NCI-H345 (cell line): ENCODE measurements at regions not wholly inside any gene's neighbourhood (a gene's known extent, or its start where the extent isn't known, plus 50 kb on each side); places are given as distances from the start of the nearest gene placed in this dataset.
"Not testable (repeated sequence)": the region's sequence is repeated elsewhere in the genome, so short reads cannot be mapped to it uniquely, and the experiment has no call there.

Experiments
- DNase-seq: peaks from one replicate; lab custom pipeline; 2025; lab: John Stamatoyannopoulos, UW

DNA sequence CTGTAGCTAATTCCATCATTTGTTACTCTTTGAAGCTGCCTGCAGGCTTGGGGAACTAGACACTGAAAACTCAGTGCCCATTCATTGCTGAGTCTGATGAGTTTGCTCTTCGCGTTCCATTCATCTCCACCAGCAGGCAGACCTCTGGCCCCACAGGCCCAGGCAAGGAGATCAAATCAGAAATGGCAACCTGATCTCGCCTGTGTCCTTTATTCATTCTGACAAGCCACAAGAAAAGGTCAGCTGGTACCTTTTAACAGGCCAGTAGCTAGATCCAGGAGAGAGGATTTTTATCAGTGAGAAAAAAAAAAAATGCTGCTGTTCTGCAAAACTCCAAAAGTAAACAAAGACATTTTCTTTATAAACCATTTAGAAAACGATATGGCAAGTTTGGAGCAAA is 742.5 kb downstream of the ETS1 start:
- DNase-seq = peak; percentile 13

DNA sequence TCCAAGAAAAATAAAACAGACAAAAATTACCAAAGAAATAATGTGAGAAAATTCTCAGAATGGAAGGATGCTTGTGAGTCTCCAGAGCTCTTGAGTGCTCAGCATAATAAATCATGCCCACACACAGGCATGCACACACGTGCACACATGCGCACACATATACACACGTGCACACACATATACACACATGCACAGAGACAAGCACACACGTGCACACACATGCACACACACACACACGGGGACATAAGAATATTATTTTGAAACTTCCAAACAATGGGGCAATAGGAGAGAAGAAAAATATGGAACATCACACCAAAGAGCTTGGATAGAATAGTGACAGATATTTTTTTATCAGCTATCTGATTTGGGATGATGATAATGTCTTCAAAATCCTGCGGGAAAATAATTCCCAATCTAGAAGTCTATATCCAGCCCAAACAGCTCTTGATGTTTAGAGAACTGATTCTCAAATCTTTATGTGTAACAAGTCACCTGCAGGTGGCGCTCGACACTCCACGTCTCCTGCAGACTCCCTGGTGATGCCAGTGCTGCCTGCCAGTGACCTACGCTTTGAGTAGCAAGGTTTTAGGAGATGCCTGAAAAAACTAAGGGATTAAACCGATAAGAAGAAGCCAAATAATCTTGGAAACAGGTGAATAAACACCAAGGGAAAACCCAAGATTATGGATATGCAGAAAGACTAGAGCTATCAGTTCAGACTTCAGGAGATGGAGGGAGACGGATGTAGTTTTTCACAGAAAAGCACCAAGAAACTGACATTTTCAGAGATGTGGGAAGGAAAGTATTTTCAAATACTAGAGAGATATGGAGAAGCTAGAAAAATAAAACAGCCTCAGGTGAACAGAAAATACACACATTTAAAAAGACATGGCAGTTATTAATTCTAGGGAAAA is 743.6 kb downstream of the ETS1 start:
- peak; percentile 85 for DNase-seq

DNA sequence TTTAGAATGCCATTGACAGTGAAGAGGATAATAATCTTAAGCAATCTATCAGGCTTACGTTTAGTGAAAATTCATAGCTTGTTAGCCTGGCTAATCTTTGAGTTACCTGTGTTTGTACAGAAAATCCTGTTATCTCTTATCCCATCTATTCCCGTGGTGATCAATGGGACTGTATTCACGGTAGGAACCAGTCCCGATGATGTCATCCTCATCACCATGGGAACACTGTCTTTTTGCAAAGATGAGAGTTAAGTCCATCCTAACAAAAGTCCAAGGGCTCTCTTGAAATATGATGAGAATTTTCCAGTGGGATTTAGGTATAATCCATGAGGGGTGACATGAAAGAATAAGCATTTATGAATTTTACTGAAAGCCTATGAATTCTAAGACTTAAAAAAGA is 762.2 kb downstream of the ETS1 start:
- DNase-seq = no peak

DNA sequence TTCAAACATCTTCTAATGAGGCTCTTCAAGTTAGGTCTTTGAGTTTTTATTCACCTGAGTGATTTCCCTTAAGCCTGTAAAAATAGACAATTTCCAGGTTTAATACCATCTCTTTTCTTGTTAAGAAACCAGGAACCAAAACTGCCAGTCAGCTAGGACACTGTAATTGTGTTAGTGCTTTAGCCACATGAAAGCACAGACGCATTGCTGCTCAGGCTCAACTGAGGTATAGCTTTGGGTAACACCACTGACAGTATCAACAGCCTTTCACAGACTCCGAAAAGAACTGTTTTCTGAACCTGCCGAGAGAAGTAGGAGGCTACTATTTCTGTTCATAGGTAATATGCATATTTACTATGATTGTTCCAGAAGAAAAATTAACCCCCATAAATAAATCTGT is 768.7 kb downstream of the ETS1 start:
- DNase-seq = no peak

DNA sequence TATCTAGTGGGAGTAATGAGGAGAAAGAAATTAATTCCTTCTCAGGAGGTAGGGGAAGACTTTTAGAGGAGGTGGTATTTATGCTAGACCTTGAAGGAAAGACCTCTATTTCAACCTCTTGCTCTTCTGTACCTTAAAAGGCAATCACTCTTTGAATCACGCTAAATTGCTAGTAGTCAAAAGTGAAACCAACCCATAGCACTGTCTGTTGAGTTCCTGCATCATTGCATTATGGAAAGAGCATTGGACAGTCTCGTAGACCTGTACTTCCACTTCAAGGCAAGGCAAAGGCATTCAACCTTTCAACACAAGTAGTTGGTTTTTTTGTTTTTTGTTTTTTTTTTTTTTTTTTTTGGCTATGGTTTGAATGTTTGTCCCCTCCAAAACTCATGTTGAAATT is 770.4 kb downstream of the ETS1 start:
- DNase-seq = no peak

DNA sequence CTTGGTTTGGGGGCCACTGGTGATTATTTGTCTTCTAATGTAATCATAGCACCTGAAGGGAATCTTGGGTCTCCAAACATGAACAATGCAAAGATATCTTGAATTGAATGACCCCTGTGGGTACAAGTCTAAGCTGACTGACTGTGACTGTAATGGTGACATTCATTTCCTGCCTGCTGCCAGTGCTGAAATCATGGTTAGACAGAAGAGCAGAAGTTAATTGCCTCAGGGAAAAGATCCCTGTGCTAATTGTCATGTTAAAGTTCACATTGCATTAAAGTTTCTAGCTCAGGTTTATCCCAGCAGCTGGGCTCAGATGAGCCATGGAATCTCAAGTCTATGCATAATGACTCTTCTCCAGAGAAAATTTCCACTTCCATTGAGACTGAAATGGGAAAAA is 772.0 kb downstream of the ETS1 start:
- no peak for DNase-seq

DNA sequence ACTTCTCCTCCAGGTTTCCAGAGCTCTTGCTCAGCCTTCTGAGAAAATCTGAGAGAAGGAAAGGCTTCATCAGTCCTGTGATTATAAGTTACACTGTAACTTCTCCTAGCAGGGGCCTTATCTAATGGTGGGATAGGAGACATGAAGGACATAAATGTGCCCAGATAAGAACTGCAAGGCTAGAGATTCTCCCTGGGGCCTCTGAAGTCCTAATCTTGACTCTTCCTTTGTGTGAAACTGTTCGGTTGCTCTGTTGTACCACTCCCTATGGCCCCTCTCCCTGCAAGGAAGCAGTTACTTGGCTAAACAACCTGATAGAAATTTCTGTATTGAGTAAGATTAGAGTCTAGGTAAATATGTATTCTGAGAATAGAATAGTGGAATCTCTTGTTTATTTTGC is 780.9 kb downstream of the ETS1 start:
- no peak for DNase-seq

DNA sequence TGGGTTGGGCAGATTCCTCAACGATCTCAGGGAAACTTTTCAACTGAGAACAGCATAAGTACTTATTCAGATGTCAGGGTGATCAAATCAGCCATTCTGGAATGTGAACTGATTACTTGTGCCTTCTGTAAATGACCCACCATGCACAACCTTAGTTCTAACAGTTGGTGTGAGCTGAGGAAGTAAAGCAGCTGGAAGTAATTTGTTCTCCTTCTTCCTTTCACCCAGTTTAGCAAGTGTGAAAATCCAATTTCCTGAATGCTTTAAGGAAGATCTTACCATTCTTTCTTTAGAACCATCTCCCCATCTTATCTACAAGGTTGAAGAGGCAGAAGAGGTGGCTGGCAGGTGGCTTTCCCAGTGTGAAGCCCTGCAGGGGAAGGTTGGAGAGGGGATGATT is 781.6 kb downstream of the ETS1 start:
- no peak for DNase-seq

DNA sequence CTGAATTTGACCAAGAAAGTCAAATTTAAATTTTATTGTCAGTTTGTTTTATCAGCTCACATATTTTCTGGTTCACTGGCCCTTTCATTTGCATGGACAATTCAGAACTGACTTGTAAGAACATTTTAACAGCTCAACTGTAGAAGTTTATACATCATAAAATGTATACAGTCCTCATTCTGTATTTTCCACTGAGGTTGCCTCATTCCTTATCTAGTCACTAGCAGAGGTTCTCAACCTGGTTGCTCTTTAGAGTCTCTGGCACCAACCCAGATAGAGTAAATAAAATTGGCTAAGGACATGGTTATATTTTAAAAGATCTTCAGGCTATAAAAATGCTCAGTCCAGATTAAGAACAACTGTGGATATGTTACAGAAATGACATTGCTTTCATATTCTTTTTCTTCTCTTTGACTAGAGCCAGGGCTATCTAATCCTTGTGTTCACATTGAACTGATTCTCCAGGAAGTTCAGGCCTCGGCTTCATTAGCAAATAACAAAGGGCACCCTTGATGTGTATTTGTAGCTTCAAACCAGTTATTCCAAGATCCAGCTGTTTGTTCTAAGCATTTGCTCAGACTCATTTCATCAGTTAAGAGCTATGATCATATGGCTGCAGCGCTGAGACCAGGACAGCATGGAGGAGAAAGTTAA is 782.5 kb downstream of the ETS1 start:
- DNase-seq = peak; percentile 4

DNA sequence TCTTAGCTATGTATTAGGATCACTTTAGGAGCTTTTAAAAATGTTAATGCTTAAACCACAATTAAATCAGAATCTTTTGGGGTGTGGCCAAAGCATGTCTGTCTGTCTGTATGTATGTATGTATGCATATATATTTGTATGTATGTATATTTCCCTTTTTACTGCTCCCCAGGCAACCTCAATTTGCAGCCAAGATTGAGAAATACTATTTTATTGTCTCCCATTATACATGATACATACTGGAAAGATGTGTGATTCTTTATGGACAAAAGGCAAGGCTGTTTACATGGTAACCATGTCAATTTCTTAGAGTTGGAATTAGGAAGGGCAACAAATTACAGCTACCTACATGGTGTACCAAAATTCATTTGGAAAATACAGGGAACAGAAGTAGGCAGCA is 783.6 kb downstream of the ETS1 start:
- DNase-seq = no peak

DNA sequence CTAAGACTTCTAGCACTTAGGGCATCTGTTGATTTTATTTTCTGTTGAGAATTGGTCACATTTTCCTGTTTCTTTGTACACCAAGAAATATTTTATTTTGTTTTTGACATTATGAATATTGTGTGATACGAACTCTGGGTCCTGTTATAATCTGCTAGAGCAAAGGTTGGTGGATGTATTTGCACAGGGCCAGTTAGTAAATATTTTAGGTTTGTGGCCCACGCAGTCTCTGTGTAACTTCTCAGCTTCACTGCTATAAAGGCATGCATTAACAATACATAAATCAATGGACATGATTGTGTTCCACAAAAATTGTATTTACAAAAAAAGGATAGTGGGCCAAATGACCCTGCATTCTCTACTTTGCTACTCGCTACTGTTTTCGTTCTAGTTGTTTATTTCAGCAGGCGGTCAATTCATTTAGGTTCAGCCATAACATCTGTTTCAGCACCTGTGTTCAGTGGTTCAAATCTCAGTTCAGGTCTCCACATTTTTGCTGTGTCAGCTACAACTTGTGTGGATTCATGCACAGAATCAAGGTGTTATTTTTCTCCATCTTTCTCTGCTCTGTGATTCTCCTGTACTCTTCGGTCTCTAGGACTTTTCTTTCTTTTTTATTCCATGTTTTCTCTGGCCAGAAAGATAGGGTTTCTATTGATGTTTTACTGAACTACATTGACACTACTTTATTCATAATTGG is 786.2 kb downstream of the ETS1 start:
- DNase-seq = no peak

DNA sequence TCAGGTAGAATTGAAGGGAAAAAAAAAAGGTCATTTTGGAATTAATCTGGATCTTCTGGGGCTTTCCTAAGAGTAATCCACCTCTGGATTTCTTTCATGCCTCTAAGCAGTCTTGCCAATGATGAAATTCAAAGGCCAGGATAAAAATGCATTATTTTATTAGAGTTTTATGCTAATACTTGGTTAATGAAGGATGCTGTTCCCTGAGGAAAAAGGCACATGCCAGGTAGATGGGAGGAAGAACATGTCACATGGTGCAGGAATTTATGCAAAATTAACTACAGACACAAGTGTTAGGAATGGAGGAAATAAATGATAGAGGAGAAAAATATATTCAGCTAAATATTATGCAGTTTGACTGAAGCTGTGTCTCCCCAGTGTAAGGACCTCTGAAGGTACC is 792.0 kb downstream of the ETS1 start:
- DNase-seq = no peak

DNA sequence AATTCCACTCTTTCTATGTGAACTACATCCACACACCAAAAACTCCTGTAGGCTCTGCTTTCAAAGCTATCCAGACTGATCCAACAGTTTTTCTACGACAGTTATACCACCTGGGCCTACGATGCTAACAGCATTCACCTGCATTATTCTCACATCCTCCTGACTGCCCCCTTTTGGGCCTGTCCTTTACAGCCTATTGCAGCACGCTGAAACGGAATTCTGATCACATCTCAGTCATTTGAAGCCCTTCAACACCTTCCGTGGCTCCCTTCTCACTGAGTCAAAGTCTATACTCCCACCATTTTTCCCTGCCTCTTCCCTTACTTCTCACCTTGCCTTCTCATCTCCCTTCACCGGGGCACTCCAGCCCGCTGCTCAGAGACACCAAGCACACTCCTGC is 791.3 kb upstream of the KIRREL3 start:
- DNase-seq = no peak

DNA sequence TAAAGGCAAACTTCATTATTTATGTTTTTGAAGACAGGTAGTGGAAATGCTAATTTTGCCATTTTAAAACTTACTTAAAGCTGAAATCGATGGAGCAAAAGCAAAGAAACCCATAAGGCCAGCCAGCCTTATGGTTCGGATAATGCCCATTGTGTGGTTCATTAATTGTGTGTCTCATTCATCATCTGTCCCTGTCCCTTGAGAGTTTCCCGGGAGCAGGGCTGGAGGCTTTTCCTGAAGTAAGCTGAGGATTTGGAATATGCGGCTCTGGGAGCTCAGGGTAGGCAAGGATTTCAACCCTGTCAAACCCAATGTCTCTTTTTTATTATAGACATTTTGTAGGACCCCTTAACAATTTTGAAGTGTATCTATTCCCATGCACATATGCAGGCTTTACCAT is 790.0 kb upstream of the KIRREL3 start:
- DNase-seq = no peak

DNA sequence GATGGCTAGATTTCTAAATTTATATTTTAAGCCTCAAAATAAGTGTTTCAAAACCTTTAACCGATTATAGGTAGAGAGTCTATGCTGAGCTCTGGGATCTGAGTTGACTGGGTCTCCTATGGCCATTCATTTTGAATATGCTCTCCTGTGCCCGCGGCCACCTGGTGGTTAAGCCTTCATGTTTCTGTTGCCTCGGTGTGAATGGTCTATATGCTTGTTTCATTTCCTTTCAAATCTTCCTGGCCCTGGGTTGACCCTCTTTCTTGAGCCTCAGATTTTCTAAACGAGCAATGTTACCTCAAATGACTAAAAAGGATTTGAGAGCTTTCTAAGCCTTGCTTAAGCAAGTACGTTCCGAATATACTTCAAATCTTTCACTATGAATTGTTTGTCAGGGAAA is 789.4 kb upstream of the KIRREL3 start:
- peak; percentile 35 for DNase-seq

DNA sequence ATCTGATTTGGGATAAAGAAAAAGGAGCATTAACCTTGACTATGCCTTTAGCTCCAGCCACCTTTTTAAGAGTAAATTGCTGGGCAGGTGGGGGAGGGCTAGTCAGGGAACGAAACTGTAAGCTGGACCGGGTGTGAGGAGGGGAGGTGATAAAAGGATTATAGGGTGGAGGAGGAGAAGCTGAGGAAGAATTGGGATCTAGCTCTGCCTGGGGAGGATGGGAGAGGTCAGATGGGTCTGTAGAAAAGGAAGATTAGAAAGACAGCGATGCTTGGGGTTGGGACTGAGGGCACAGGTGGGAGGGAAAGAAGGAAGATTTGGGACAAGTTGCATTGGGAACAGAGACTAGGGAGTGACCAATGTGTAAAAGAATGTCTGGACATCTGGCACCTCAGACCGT is 772.4 kb upstream of the KIRREL3 start:
- not testable (repeated sequence) for DNase-seq

DNA sequence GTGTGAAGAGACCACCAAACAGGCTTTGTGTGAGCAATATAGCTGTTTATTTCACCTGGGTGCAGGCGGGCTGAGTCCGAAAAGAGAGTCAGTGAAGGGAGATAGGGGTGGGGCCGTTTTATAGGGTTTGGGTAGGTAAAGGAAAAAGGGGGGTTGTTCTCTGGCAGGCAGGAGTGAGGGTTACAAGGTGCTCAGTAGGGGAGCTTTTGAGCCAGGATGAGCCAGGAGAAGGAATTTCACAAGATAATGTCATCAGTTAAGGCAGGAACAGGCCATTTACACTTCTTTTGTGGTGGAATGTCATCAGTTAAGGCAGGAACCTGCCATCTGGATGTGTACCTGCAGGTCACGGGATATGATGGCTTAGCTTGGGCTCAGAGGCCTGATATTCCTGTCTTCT is 768.4 kb upstream of the KIRREL3 start:
- not testable (repeated sequence) for DNase-seq

DNA sequence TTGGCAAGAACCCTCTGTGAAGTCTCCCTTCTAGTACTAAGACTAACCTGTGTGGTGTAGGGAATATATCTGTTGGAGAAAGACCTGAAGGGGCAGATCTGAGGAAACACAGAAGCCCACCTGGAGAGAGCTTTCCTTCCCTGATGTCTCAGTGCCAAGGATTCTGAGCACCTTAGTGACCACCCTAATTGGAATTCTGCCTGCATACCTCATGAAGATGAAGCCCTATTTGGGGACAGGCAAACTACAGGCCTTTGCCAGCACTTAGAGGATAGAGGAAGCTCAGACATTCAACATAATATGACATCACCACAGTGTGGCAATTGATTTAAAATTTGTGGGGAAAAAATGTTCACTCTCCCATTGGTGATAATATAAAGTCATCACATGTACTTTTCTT is 766.2 kb upstream of the KIRREL3 start:
- no peak for DNase-seq

DNA sequence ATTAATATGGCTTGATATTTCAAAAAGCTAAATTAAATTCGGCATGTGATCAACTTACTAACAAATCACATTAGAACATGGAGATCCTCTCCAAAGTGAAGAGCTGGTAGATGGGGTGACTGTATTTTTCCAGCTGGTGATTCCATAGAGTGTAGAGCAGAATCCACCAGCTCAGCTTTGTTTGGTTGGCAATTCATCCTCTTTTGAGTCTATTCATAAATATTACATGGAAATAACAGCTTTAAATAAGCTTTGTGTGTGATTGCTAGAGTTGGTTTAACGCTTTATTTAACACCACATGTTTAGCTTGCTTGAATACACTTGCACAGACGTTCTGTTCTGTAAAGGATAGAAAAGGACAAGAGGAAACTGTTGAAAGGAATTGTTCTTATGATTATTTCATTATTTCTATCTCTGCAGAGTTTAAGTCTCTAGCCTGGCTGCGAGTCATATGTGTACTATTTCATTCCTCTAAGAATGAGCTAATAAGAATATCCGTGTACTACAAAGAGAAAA is 738.3 kb upstream of the KIRREL3 start:
- no peak for DNase-seq

DNA sequence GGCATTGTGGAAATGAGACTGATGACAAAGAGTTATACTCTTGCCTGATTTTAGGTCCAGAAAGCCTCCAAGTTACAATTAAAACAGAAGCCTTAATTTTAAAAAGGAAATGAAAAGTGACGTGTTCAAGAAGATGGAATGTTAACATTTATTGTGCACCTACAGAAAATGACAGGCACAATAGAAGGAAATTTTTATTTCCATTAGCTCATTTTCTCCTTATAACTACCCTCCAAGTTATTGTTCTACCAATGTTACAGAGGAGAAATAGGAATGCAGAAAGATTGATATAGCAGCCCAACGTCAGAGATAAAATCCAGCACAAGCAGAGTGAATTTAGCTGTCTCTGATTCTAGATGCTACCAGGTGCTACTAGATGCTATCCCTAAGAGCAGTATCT is 736.9 kb upstream of the KIRREL3 start:
- DNase-seq = no peak

DNA sequence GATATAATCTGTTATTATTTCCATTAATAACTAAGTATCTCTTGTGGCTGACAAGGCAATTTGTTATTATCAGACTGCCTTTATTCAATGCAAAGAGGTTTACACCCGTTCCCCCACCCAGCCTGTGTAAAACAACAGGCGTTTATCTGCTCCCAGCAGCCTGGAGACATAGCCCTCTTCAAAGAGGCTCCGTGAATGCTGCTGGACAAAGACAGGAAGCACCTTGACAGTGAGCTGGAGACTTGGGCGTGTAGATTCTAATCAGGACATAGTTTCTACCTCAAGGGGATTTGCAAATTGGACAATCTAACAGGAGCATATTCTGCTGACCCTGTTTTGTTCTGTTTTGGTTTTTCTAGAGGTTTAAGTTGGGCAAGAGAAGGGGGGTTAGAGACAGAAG is 733.0 kb upstream of the KIRREL3 start:
- DNase-seq = no peak

DNA sequence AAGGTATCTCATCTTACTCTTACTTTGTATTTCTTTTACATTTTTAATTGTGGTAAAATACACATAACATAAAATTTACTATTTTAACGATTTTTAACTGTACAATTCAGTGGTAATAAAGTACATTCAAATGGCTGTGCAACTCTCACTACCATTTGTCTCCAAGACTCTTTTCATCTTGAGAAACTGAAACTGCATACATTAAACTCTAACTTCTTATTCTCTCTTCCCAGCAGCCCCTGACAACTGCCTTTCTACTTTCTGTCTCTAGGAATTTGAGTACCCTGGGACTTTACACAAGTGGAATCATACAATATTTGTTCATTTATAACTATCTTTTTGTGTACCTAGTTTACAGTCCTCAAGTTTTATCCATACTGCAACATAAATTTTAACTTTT is 725.8 kb upstream of the KIRREL3 start:
- no peak for DNase-seq

DNA sequence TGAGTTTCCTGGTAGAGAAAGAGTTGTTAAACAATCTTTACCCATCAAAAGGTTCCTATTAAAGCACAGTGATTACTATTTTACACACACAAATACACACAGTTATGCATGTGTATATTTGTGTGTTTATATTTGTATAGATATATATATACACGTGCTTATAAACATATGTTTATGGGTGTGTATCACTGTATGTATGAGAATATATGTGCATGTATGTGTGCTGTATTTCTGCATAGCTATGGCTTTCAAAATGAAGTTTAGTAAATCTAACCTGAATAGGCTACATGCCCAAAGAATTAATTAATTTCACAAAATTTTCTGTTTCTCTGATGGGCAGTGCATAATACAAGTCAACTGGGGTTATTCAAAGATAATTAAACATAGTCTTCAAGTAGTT is 723.1 kb upstream of the KIRREL3 start:
- no peak for DNase-seq
